ENCODE measurements at regions not wholly inside any gene's neighbourhood (a gene's known extent, or its start where the extent isn't known, plus 50 kb on each side); places are given as distances from the start of the nearest gene placed in this dataset.

DNA sequence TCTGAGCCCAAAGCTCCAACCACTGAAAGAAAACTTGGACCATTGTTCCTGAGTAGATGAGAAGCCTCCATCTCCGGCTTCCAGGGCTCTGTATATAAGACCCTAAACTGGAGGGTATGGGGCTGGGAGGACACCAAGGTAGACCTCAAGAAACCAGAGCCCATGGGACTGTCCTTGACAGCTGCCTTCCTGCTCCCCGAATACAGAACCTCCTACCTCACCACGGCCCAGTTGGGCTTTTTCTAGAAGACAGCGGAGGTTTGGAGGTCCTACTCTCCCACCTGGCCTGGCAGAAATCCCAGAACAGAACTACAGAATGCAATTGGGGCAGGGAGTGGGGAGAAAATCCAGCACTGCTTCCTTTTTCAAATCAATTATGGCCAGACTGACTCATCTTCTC, 177.3 kb upstream of the ZNF507 start:
- Histone ChIP-seq H4K20me1 (ENCODE audit: control insufficient read depth, extremely low read depth, insufficient read depth, low read length) (no peaks in the 10 kb centered on the region), H3K27me3 (ENCODE audit: control insufficient read depth, extremely low read depth, insufficient read depth, low read length) (no peaks in the 10 kb centered on the region), H3K36me3 (ENCODE audit: control insufficient read depth in 2 of 2, extremely low read depth in 1 of 2, insufficient read depth in 2 of 2, low read length in 2 of 2) (no peaks in the 10 kb centered on the region), H3K79me2 (ENCODE audit: control insufficient read depth, insufficient read depth, low read length) (no peaks in the 10 kb centered on the region), H3K4me2 (ENCODE audit: control insufficient read depth, extremely low read depth, insufficient read depth, low read depth, low read length) (no peak overlapping the region), H3K9me1 (ENCODE audit: control insufficient read depth, extremely low read depth, insufficient read depth, low read length) (no peaks in the 10 kb centered on the region), H3K4me3 (ENCODE audit: control insufficient read depth in 2 of 3, extremely low read depth in 1 of 3, insufficient read depth in 2 of 3, low read depth in 1 of 3, low read length in 3 of 3) (no peak overlapping the region), H3K9ac (ENCODE audit: control insufficient read depth, extremely low read depth, insufficient read depth, low read length) (no peak overlapping the region), H3K27ac (ENCODE audit: control insufficient read depth, insufficient read depth, low read length) (no peak overlapping the region), H2AFZ (ENCODE audit: control insufficient read depth, low read length) (no peak overlapping the region), H3K4me1 (ENCODE audit: control insufficient read depth, extremely low read depth, insufficient read depth, low read length) (no peaks in the 10 kb centered on the region), H3K9me3 (ENCODE audit: control insufficient read depth, low read depth, low read length) (peaks cover 4% of the 10 kb centered on the region)
- dilution Hi-C loops (cut with MboI; ENCODE audit: extremely low pct_ligation_motif_present, low sequenced_read_pairs), result no loop called here
- TF ChIP-seq CTCF (optimal IDR thresholded peaks at IDR 0.05 in 1 of 3, IDR thresholded peaks at IDR 0.05 in 1 of 3, conservative IDR thresholded peaks at IDR 0.05 in 1 of 3; ENCODE audit: extremely low read depth in 1 of 3, insufficient read depth in 2 of 3, low read length in 3 of 3) (no peak), EZH2 (IDR thresholded peaks at IDR 0.05; ENCODE audit: low read length) (no peak)
- DNase-seq (ENCODE audit: low read depth, low spot score) (no peak), FAIRE-seq (no peak)

DNA sequence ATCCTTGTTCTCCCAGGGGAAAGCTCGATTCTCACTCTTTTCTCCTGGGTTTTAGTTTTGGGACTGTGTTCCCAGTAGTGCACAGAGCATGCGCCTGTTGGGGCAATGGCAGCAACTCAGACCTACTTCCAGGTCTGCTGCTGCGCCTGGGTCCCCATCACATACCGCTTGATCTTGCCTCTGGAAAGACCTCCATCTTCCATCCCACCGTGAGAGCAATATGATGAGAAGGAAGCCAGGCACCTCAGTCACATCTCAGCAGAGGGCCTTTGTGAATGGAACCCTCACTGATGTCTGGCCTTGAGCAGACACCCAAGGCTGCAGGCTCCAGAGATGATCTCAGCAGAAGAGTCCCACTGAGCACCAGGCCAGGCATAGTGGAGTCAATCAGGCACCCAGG, 176.8 kb upstream of the ZNF507 start:
- Histone ChIP-seq H4K20me1 (ENCODE audit: control insufficient read depth, extremely low read depth, insufficient read depth, low read length) (no peaks in the 10 kb centered on the region), H3K27ac (ENCODE audit: control insufficient read depth, insufficient read depth, low read length) (no peak overlapping the region), H3K9ac (ENCODE audit: control insufficient read depth, extremely low read depth, insufficient read depth, low read length) (no peak overlapping the region), H3K27me3 (ENCODE audit: control insufficient read depth, extremely low read depth, insufficient read depth, low read length) (no peaks in the 10 kb centered on the region), H3K4me3 (ENCODE audit: control insufficient read depth in 2 of 3, extremely low read depth in 1 of 3, insufficient read depth in 2 of 3, low read depth in 1 of 3, low read length in 3 of 3) (no peak overlapping the region), H3K4me2 (ENCODE audit: control insufficient read depth, extremely low read depth, insufficient read depth, low read depth, low read length) (no peak overlapping the region), H3K36me3 (ENCODE audit: control insufficient read depth in 2 of 2, extremely low read depth in 1 of 2, insufficient read depth in 2 of 2, low read length in 2 of 2) (no peaks in the 10 kb centered on the region), H3K9me1 (ENCODE audit: control insufficient read depth, extremely low read depth, insufficient read depth, low read length) (no peaks in the 10 kb centered on the region), H2AFZ (ENCODE audit: control insufficient read depth, low read length) (no peak overlapping the region), H3K9me3 (ENCODE audit: control insufficient read depth, low read depth, low read length) (peaks cover 4% of the 10 kb centered on the region), H3K79me2 (ENCODE audit: control insufficient read depth, insufficient read depth, low read length) (no peaks in the 10 kb centered on the region), H3K4me1 (ENCODE audit: control insufficient read depth, extremely low read depth, insufficient read depth, low read length) (no peaks in the 10 kb centered on the region)
- TF ChIP-seq CTCF (optimal IDR thresholded peaks at IDR 0.05 in 1 of 3, IDR thresholded peaks at IDR 0.05 in 1 of 3, conservative IDR thresholded peaks at IDR 0.05 in 1 of 3; ENCODE audit: extremely low read depth in 1 of 3, insufficient read depth in 2 of 3, low read length in 3 of 3) (no peak), EZH2 (IDR thresholded peaks at IDR 0.05; ENCODE audit: low read length) (no peak)
- dilution Hi-C loops (cut with MboI; ENCODE audit: extremely low pct_ligation_motif_present, low sequenced_read_pairs), result no loop called here
- FAIRE-seq (no peak), DNase-seq (ENCODE audit: low read depth, low spot score) (no peak)

Data from keratinocyte (primary cell).